ENCODE measurements at regions not wholly inside any gene's neighbourhood (a gene's known extent, or its start where the extent isn't known, plus 50 kb on each side); places are given as distances from the start of the nearest gene placed in this dataset.
"Not testable (repeated sequence)": the region's sequence is repeated elsewhere in the genome, so short reads cannot be mapped to it uniquely, and the experiment has no call there.

GRCh38 chr6:27812805-27813492, 99.2 kb downstream of the OR2B2 start:
- H3K27ac Mint-ChIP-seq, result peak overlapping the region; percentile 87
- DNase-seq (ENCODE audit: low spot score in 2 of 2), result peak in 1 of 2 donors; percentile 47
- H3K4me1 Mint-ChIP-seq, result peaks cover 43% of the 10 kb centered on the region
- peaks cover 46% of the 10 kb centered on the region for H3K36me3 Mint-ChIP-seq
- no peak for ATAC-seq
- H3K4me3 Mint-ChIP-seq, result peak overlapping the region; percentile 71
- H3K9me3 Mint-ChIP-seq, result no peaks in the 10 kb centered on the region

DNA sequence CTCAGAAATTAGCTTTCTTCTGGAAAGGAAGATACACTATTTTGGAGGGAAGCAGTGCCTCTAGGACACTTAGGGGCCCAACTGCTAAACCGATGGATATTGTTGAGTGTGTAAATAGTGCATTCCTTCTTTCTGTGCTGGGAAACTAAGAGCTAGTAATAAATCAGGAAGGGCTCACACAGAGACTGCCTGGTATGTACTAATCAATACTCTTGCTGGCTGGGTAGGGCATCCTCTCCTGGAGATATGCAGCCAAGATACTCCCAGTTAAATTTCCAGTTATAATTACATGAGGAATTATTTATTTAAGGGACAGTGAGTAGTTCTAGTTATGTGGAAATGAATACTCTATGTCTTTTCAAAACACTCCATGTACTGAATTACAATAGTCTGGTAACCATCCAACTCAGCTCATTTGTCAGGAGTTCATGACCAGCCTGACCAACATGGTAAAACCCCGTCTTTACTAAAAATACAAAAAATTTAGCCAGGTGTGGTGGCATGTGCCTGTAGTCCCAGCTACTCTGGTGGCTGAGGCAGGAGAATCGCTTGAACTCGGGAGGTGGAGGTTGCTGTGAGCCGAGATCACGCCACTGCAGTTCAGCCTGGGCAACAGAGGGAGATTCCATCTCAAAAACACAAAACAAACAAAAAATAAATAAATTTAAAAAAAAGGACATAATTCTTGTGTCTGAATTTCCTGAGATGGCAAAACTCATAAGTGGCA, 100.0 kb downstream of the OR2B2 start:
- ATAC-seq (no peak), DNase-seq (ENCODE audit: low spot score in 2 of 2) (peak in 1 of 2 donors; percentile 37)
- Mint-ChIP-seq H3K4me3 (peak overlapping the region; percentile 71), H3K4me1 (peaks cover 50% of the 10 kb centered on the region), H3K27ac (no peak overlapping the region), H3K36me3 (peaks cover 52% of the 10 kb centered on the region), H3K9me3 (no peaks in the 10 kb centered on the region)

GRCh38 chr6:27811451-27811772, 100.8 kb downstream of the OR2B2 start:
- no peak for ATAC-seq
- Mint-ChIP-seq H3K9me3 (no peaks in the 10 kb centered on the region), H3K4me1 (peaks cover 58% of the 10 kb centered on the region), H3K4me3 (peak overlapping the region; percentile 90), H3K27ac (peak overlapping the region; percentile 92), H3K36me3 (peaks cover 52% of the 10 kb centered on the region)
- DNase-seq (ENCODE audit: low spot score in 2 of 2), result no peak

- H3K36me3 Mint-ChIP-seq, result peaks cover 52% of the 10 kb centered on the region
- DNase-seq (ENCODE audit: low spot score in 2 of 2) (peak in 1 of 2 donors; percentile 55), ATAC-seq (no peak)
- H3K9me3 Mint-ChIP-seq, result no peaks in the 10 kb centered on the region
- peak overlapping the region; percentile 92 for H3K27ac Mint-ChIP-seq
- H3K4me1 Mint-ChIP-seq, result peaks cover 58% of the 10 kb centered on the region
- peak overlapping the region; percentile 90 for H3K4me3 Mint-ChIP-seq
Observed at GRCh38 chr6:27810768-27811450, 101.3 kb downstream of the OR2B2 start.

DNA sequence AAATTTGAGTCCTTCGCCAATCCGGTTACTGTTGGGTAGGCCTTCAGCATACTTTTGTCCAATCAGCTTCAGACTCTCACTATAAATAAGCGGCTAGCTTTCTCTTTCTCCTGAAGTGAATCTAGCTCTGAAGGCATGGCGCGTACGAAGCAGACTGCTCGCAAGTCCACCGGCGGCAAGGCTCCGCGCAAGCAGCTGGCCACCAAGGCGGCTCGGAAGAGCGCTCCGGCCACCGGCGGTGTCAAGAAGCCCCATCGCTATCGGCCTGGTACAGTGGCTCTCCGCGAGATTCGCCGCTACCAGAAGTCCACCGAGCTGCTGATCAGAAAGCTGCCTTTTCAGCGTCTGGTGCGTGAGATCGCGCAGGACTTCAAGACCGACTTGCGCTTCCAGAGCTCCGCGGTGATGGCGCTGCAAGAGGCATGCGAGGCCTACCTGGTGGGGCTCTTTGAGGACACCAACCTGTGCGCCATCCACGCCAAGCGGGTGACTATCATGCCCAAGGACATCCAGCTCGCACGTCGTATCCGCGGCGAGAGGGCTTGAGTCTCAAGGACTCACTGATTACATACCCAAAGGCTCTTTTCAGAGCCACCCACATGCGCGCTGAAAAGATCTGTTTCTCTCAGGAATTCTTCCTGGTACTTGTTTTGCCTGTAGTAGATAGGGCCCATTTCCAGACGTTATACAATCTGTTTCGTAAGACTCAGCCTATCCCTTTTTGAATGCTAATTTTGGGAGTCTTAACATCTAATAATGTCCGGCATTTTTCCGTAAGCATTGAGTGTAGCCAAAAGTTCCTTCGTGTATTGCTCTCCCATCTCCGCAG, 102.0 kb downstream of the OR2B2 start:
- peak; percentile 62 to 86 for DNase-seq (ENCODE audit: low spot score in 2 of 2)
- peaks cover 50% of the 10 kb centered on the region for H3K4me1 Mint-ChIP-seq
- H3K9me3 Mint-ChIP-seq, result no peaks in the 10 kb centered on the region
- peak; percentile 64 for ATAC-seq
- H3K36me3 Mint-ChIP-seq, result peaks cover 47% of the 10 kb centered on the region
- H3K27ac Mint-ChIP-seq, result peak overlapping the region; percentile 92
- peak overlapping the region; percentile 90 for H3K4me3 Mint-ChIP-seq

GRCh38 chr6:27809067-27809938, 102.9 kb downstream of the OR2B2 start:
- H3K27ac Mint-ChIP-seq, result peak overlapping the region; percentile 95
- peaks cover 38% of the 10 kb centered on the region for H3K36me3 Mint-ChIP-seq
- DNase-seq (ENCODE audit: low spot score in 2 of 2), result peak in 1 of 2 donors; percentile 32
- H3K9me3 Mint-ChIP-seq, result no peaks in the 10 kb centered on the region
- peak overlapping the region; percentile 90 for H3K4me3 Mint-ChIP-seq
- ATAC-seq, result no peak
- H3K4me1 Mint-ChIP-seq, result peaks cover 44% of the 10 kb centered on the region

DNA sequence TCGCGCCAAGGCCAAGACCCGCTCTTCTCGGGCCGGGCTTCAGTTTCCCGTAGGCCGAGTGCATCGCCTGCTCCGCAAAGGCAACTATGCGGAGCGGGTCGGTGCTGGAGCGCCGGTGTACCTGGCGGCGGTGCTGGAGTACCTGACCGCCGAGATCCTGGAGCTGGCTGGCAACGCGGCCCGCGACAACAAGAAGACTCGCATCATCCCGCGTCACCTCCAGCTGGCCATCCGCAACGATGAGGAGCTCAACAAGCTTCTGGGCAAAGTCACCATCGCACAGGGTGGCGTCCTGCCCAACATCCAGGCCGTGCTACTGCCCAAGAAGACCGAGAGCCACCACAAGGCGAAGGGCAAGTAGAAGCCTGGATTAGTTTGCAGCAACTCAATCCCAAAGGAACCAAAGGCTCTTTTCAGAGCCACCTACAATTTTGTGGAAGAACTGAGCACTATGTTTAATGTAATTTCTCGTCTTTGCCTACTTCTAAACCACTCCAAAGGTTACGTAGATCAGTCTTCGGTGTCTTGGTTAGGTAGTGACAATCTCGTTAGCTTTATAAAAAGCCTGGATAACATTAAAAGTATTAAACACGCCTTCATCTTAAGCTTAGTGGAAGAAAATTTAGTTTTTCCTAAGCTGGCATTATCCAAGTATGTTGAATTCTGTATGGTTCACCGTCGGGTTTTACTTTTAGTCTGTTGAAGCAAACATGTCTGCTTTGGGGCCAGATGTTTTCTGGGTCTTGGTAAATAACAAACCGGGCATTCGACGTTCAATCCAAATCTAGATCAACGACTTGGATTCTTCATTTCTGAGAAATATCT, 103.7 kb downstream of the OR2B2 start:
- DNase-seq (ENCODE audit: low spot score in 2 of 2), result peak in 1 of 2 donors; percentile 71
- ATAC-seq, result peak; percentile 31
- Mint-ChIP-seq H3K4me1 (peaks cover 38% of the 10 kb centered on the region), H3K27ac (peak overlapping the region; percentile 95), H3K4me3 (peak overlapping the region; percentile 90), H3K36me3 (peaks cover 30% of the 10 kb centered on the region)
- H3K9me3 Mint-ChIP-seq, result not testable (repeated sequence)

GRCh38 chr6:27807441-27808241, 104.6 kb downstream of the OR2B2 start:
- DNase-seq (ENCODE audit: low spot score in 2 of 2), result peak; percentile 57 to 90
- peaks cover 38% of the 10 kb centered on the region for H3K4me1 Mint-ChIP-seq
- peak; percentile 85 for ATAC-seq
- peak overlapping the region; percentile 90 for H3K4me3 Mint-ChIP-seq
- not testable (repeated sequence) for H3K9me3 Mint-ChIP-seq
- H3K27ac Mint-ChIP-seq, result peak overlapping the region; percentile 95
- H3K36me3 Mint-ChIP-seq, result peaks cover 26% of the 10 kb centered on the region

- Mint-ChIP-seq H3K27ac (peak overlapping the region; percentile 95), H3K9me3 (no peaks in the 10 kb centered on the region), H3K36me3 (peaks cover 26% of the 10 kb centered on the region), H3K4me3 (peak overlapping the region; percentile 90), H3K4me1 (peaks cover 38% of the 10 kb centered on the region)
- no peak for ATAC-seq
- DNase-seq (ENCODE audit: low spot score in 2 of 2), result peak; percentile 9 to 67
Observed at GRCh38 chr6:27806981-27807440, 105.2 kb downstream of the OR2B2 start.

GRCh38 chr6:27805347-27805746, 106.8 kb downstream of the OR2B2 start:
- DNase-seq (ENCODE audit: low spot score in 2 of 2) (no peak), ATAC-seq (no peak)
- no peak overlapping the region for H3K27ac Mint-ChIP-seq
- no peaks in the 10 kb centered on the region for H3K9me3 Mint-ChIP-seq
- peaks cover 25% of the 10 kb centered on the region for H3K4me1 Mint-ChIP-seq
- H3K36me3 Mint-ChIP-seq, result peaks cover 21% of the 10 kb centered on the region
- no peak overlapping the region for H3K4me3 Mint-ChIP-seq

GRCh38 chr6:27804851-27805250, 107.3 kb downstream of the OR2B2 start:
- no peak for DNase-seq (ENCODE audit: low spot score in 2 of 2)
- ATAC-seq, result no peak
- Mint-ChIP-seq H3K4me3 (no peak overlapping the region), H3K9me3 (no peaks in the 10 kb centered on the region), H3K36me3 (peaks cover 16% of the 10 kb centered on the region), H3K27ac (no peak overlapping the region), H3K4me1 (peaks cover 22% of the 10 kb centered on the region)

DNA sequence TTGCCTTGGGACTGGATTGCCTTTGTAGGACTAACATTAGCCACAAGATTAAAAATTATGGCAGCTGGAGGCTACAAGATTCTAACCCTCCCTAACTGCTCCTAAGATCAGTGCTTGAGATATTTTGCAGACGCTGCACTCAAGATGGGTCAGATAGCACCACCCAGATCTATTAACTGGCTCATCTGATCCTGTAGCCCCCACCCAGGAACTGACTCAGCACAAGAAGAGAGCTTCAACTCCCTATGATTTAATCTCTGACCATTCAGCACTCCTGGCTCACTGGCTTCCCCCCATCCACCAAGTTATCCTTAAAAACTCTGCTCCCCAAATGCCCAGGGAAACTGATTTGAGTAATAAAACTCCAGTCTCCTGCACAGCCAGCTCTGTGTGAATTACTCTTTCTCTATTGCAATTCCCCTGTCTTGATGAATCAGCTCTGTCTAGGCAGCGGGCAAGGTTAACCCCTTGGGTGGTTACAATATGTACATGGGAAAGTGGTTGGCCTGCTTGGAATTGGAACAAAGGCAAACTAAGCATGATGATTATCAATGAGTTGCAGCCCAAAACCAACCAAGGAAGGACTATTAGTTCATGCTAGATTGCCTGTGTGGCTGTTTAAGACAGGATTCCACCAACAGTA, 111.3 kb downstream of the OR2B2 start:
- no peak overlapping the region for H3K27ac Mint-ChIP-seq
- H3K9me3 Mint-ChIP-seq, result no peaks in the 10 kb centered on the region
- no peak overlapping the region for H3K4me3 Mint-ChIP-seq
- ATAC-seq, result no peak
- DNase-seq (ENCODE audit: low spot score in 2 of 2), result no peak
- peaks cover 2% of the 10 kb centered on the region for H3K4me1 Mint-ChIP-seq
- peaks cover 3% of the 10 kb centered on the region for H3K36me3 Mint-ChIP-seq
